A549 (cell line): ENCODE measurements at regions not wholly inside any gene's neighbourhood (a gene's known extent, or its start where the extent isn't known, plus 50 kb on each side); places are given as distances from the start of the nearest gene placed in this dataset.

Experiments used
- CEBPB ChIP-seq, 2 experiments: fragments of >200 bp in 1 of 2; sonication (Bioruptor Twin) in 1 of 2; formaldehyde crosslinking in 1 of 2; IDR thresholded peaks; 2 replicates each; pipeline ENCODE4 v1.6.1; 2012 to 2016
- CHD4 ChIP-seq: fragments of 200-600 bp; sonication (generic); IDR thresholded peaks from 2 replicates; pipeline ENCODE4 v1.6.1; 2016; ENCODE audit warnings: antibody characterized with exemption, mild to moderate bottlenecking, borderline replicate concordance
- CTCF ChIP-seq: fragments of >200 bp; sonication (Bioruptor Twin); formaldehyde crosslinking; IDR thresholded peaks from 3 replicates; pipeline ENCODE4 v1.5.1; 2016
- EP300 ChIP-seq, 2 experiments: fragments of >200 bp; sonication (Bioruptor Twin); formaldehyde crosslinking; IDR thresholded peaks; 2 replicates in 1 of 2; 3 replicates in 1 of 2; pipeline ENCODE4 v1.6.1; 2016 to 2017
- MAX ChIP-seq: IDR thresholded peaks from 2 replicates; pipeline ENCODE4 v1.6.1; 2012
- MYC ChIP-seq: IDR thresholded peaks from 2 replicates; pipeline ENCODE4 v1.6.1; 2012; ENCODE audit warnings: mild to moderate bottlenecking, inconsistent platforms, low read length, improper control_type of control experiment, borderline replicate concordance
- POLR2A ChIP-seq: IDR thresholded peaks from 2 replicates; pipeline ENCODE4 v1.6.1; 2012; ENCODE audit warnings: mild to moderate bottlenecking, low read length
- TF ChIP-seq, protein P1 (sequence below): IDR thresholded peaks from 2 replicates; pipeline ENCODE4 v1.6.1; 2012; ENCODE audit warnings: low read depth, borderline replicate concordance

GRCh38 chr11:105229257-105229656 lies 89.7 kb upstream of the CARD18 start:
- TF ChIP-seq CHD4, result no peak
- TF ChIP-seq POLR2A, result no peak
- TF ChIP-seq EP300 (IDR thresholded peaks at IDR 0.05), result no peak
- no peak for TF ChIP-seq MYC
- no peak for TF ChIP-seq CTCF
- TF ChIP-seq, protein P1, sequence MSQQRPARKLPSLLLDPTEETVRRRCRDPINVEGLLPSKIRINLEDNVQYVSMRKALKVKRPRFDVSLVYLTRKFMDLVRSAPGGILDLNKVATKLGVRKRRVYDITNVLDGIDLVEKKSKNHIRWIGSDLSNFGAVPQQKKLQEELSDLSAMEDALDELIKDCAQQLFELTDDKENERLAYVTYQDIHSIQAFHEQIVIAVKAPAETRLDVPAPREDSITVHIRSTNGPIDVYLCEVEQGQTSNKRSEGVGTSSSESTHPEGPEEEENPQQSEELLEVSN, result no peak
- no peak for TF ChIP-seq MAX
- TF ChIP-seq CEBPB (IDR thresholded peaks at IDR 0.05), result no peak
